ENCODE measurements at regions not wholly inside any gene's neighbourhood (a gene's known extent, or its start where the extent isn't known, plus 50 kb on each side); places are given as distances from the start of the nearest gene placed in this dataset.

GRCh38 chr1:199089393-199090122, 450.7 kb downstream of the PTPRC start:
- no peak for TF ChIP-seq CTCF (conservative IDR thresholded peaks at IDR 0.05 in 1 of 2, IDR thresholded peaks at IDR 0.05 in 1 of 2; ENCODE audit: extremely low read depth in 1 of 2, insufficient read depth in 1 of 2, low read depth in 1 of 2, low read length in 2 of 2)
- TF ChIP-seq EZH2 (IDR thresholded peaks at IDR 0.05; ENCODE audit: borderline replicate concordance, low read length) = no peak
